ENCODE measurements at regions not wholly inside any gene's neighbourhood (a gene's known extent, or its start where the extent isn't known, plus 50 kb on each side); places are given as distances from the start of the nearest gene placed in this dataset.

DNA sequence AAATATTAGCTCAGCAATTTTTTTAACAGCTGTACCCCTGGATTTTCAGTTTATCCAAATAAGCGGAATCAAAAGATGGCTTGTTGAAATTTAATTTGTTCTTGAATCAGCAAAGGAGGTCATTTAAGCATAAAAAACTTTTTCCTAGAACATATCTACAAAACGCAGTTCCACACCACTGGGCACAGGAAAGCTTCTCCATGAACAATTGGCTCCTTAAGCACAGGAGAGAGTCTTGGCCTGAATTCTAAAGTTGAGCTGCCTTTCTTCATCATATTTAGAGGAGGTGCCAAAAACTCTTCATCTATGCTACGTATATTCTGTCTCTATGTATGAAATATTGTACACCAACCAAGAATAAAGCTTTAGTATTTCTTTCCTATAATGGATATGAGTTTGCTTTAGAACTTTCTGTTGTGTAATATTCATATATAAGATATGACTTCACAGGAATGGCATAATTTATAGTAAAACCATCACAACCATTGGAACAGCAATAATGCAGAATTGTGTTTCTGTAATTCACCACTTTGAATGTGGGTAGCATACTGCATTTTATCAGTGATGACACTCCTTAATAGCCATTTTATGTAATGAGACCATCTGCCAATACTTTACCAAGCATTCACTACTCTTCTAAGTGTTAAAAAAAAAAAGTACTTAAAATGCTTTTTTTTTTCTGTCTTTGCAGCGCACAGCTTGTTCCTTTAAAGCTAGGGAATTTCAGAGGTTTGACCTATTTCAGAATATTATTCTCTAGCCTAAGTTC lies 263.7 kb downstream of the SLITRK6 start:
- TF ChIP-seq, protein P1, sequence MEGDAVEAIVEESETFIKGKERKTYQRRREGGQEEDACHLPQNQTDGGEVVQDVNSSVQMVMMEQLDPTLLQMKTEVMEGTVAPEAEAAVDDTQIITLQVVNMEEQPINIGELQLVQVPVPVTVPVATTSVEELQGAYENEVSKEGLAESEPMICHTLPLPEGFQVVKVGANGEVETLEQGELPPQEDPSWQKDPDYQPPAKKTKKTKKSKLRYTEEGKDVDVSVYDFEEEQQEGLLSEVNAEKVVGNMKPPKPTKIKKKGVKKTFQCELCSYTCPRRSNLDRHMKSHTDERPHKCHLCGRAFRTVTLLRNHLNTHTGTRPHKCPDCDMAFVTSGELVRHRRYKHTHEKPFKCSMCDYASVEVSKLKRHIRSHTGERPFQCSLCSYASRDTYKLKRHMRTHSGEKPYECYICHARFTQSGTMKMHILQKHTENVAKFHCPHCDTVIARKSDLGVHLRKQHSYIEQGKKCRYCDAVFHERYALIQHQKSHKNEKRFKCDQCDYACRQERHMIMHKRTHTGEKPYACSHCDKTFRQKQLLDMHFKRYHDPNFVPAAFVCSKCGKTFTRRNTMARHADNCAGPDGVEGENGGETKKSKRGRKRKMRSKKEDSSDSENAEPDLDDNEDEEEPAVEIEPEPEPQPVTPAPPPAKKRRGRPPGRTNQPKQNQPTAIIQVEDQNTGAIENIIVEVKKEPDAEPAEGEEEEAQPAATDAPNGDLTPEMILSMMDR (IDR thresholded peaks at IDR 0.05) = no peak
- Histone ChIP-seq H3K4me3 (no peak overlapping the region), H3K27ac (no peak overlapping the region), H3K4me1 (no peaks in the 10 kb centered on the region), H3K27me3 (ENCODE audit: insufficient read depth in 3 of 3, low read length in 2 of 3) (no peaks in the 10 kb centered on the region), H3K9me3 (no peaks in the 10 kb centered on the region), H3K36me3 (ENCODE audit: insufficient read depth in 1 of 2, low read depth in 1 of 2) (no peaks in the 10 kb centered on the region)
- intact Hi-C loops (cut with DNase I) = no loop called here
- 71 to 76% (median 74%) methylated on average over 4 of the region's 4 CpGs for WGBS, 3 donors
- DNase-seq (no peak), ATAC-seq (no peak)

DNA sequence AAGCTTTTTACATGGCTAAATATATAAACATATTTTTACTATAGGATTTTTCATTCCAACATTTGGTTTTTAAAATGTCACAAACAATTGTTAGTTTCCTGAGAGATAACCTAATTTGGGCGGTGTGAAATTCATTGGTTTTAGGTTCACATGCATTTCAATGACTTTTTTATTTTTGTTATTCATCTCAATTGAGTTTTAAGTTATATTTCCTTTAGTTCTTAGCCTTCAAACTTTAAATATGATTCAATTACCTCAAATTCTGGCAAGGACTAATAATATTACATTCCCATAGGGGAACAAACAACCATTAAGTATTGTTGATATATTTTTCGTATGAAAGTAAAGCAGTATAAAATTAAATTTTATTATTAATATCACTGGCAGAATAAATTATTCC lies 265.3 kb downstream of the SLITRK6 start:
- Histone ChIP-seq H3K36me3 (ENCODE audit: insufficient read depth in 1 of 2, low read depth in 1 of 2) (no peaks in the 10 kb centered on the region), H3K9me3 (no peaks in the 10 kb centered on the region), H3K27ac (no peak overlapping the region), H3K4me3 (no peak overlapping the region), H3K27me3 (ENCODE audit: insufficient read depth in 3 of 3, low read length in 2 of 3) (no peaks in the 10 kb centered on the region), H3K4me1 (no peaks in the 10 kb centered on the region)
- TF ChIP-seq, protein P1 (IDR thresholded peaks at IDR 0.05) = no peak
- intact Hi-C loops (cut with DNase I) = no loop called here
- DNase-seq (no peak), ATAC-seq (no peak)
- 71 to 77% (median 75%) methylated on average over 2 of the region's 2 CpGs for WGBS, 3 donors

DNA sequence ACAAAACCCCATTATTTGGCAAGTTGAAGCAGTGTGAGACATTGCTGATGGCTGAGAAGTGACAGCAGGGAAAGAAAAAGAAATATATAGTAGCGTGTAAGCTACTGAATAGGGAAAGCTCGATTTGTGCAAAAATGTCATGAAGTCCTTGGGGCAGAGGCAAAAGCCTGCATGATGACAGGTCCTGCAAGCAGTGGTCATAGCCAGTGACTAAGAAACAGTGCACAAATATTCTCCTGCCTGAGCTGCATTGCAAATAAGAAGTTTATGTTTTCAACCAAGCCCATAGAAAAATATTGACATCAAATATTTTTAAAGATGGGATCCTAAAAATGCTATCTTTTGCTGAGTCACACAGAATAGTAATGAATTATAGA lies 270.0 kb downstream of the SLITRK6 start:
- intact Hi-C loops (cut with DNase I) = no loop called here
- 27 to 42% (median 42%) methylated on average over 2 of the region's 2 CpGs for WGBS, 3 donors
- no peak overlapping the region for H3K4me3 ChIP-seq
- H3K4me1 ChIP-seq = no peaks in the 10 kb centered on the region
- TF ChIP-seq, protein P1 (IDR thresholded peaks at IDR 0.05) = no peak
- H3K27ac ChIP-seq = no peak overlapping the region
- DNase-seq (no peak), ATAC-seq (no peak)
- H3K9me3 ChIP-seq = no peaks in the 10 kb centered on the region
- no peaks in the 10 kb centered on the region for H3K36me3 ChIP-seq (ENCODE audit: insufficient read depth in 1 of 2, low read depth in 1 of 2)
- no peaks in the 10 kb centered on the region for H3K27me3 ChIP-seq (ENCODE audit: insufficient read depth in 3 of 3, low read length in 2 of 3)

DNA sequence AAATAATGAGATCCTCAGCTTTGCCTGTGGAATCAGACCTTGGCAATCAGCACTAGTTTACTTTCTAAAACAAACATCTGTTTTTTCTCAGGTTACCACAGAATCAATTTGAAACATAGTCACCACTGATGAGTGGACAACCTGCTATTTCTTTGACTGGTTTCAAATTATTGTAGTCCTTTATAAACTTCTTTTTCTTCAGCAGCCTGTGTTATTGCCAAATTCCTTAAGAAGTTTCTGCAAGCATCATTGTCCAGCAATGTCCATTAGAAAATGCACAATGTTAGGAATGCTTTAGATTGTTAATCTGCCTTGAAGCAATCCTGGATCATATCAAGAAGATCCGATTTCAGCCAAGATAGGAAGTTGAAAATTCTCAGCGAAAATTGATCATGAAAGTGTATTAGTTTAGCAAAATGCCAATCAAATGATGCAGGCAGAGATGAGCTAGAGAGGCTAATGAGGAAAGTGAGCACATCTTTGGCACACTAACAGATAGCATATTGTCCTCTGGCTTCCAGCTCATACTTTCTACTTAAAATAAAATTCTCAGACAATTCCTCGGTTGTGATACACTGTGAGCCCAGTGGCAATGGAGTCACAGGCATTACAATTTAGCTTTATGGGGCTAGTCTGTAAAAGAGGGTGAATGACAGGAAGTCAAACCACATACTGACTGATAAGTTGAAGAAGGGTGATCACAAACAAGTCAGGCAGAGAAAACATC lies 270.6 kb downstream of the SLITRK6 start:
- 15 to 28% (median 24%) methylated on average over 3 of the region's 3 CpGs for WGBS, 3 donors

More for the DNA sequence above, 270.6 kb downstream of the SLITRK6 start:
- TF ChIP-seq, protein P1 (IDR thresholded peaks at IDR 0.05) = no peak
- Histone ChIP-seq H3K27me3 (ENCODE audit: insufficient read depth in 3 of 3, low read length in 2 of 3) (no peaks in the 10 kb centered on the region), H3K9me3 (no peaks in the 10 kb centered on the region), H3K4me3 (no peak overlapping the region), H3K36me3 (ENCODE audit: insufficient read depth in 1 of 2, low read depth in 1 of 2) (no peaks in the 10 kb centered on the region), H3K4me1 (no peaks in the 10 kb centered on the region), H3K27ac (no peak overlapping the region)
- DNase-seq (no peak), ATAC-seq (no peak)
- intact Hi-C loops (cut with DNase I) = no loop called here
